CD8-positive, alpha-beta memory T cell (primary cell): ENCODE measurements at regions not wholly inside any gene's neighbourhood (a gene's known extent, or its start where the extent isn't known, plus 50 kb on each side); places are given as distances from the start of the nearest gene placed in this dataset.

Experiments
- CTCF ChIA-PET: fragments of 350-600 bp; sonication (Branson Sonifier 250); formaldehyde crosslinking; loops from one replicate; lab custom pipeline; 2021; ENCODE audit warnings: antibody characterized with exemption; lab: Charles Lee
- POLR2A ChIA-PET: fragments of 350-600 bp; sonication (Branson Sonifier 250); formaldehyde crosslinking; loops from one replicate; lab custom pipeline; 2021; ENCODE audit warnings: antibody characterized with exemption; lab: Charles Lee
- DNase-seq, 5 donors: peaks; one replicate each; pipeline versions ENCODE4 v3.0.0 to v3.0.0-alpha.2; 2020 to 2022; ENCODE audit warnings: mixed read lengths in 1 of 5
- H3K27ac ChIP-seq: one replicate; pipeline ENCODE4 v1.7.0; 2013; ENCODE audit warnings: low read depth, mild to moderate bottlenecking, low read length, moderate library complexity
- H3K27me3 ChIP-seq: 2 replicates; pipeline ENCODE4 v1.7.0; 2013; ENCODE audit warnings: low read length, mild to moderate bottlenecking; ENCODE audit not compliant: insufficient read depth, poor library complexity, severe bottlenecking
- H3K36me3 ChIP-seq: 2 replicates; pipeline ENCODE4 v1.7.0; 2013; ENCODE audit warnings: mild to moderate bottlenecking, low read length, moderate library complexity; ENCODE audit not compliant: insufficient read depth
- H3K4me1 ChIP-seq: 2 replicates; pipeline ENCODE4 v1.7.0; 2013; ENCODE audit warnings: mild to moderate bottlenecking, low read length, moderate library complexity; ENCODE audit not compliant: insufficient read depth
- H3K4me3 ChIP-seq: 2 replicates; pipeline ENCODE4 v1.7.0; 2013; ENCODE audit warnings: mild to moderate bottlenecking, low read length
- H3K9me3 ChIP-seq: 2 replicates; pipeline ENCODE4 v1.7.0; 2013; ENCODE audit warnings: mild to moderate bottlenecking, low read length
- H3K27ac Mint-ChIP-seq, 8 donors: one replicate each; pipeline ENCODE4 v1.8.0; 2020 to 2021; ENCODE audit warnings: mixed read lengths in 8 of 8, mild to moderate bottlenecking in 6 of 8, inconsistent platforms in 3 of 8, moderate library complexity in 3 of 8
- H3K27me3 Mint-ChIP-seq, 2 donors: one replicate each; pipeline ENCODE4 v1.8.0; 2020 to 2021; ENCODE audit warnings: mixed read lengths in 2 of 2, mild to moderate bottlenecking in 1 of 2, moderate library complexity in 1 of 2
- H3K36me3 Mint-ChIP-seq, 3 donors: one replicate each; pipeline ENCODE4 v1.8.0; 2020 to 2021; ENCODE audit warnings: mixed read lengths in 3 of 3, inconsistent platforms in 1 of 3, mild to moderate bottlenecking in 1 of 3
- H3K4me1 Mint-ChIP-seq, 3 donors: one replicate each; pipeline ENCODE4 v1.8.0; 2020 to 2021; ENCODE audit warnings: mixed read lengths in 3 of 3, inconsistent platforms in 1 of 3, mild to moderate bottlenecking in 1 of 3
- H3K4me3 Mint-ChIP-seq, 7 donors: one replicate each; pipeline ENCODE4 v1.8.0; 2020 to 2021; ENCODE audit warnings: mixed read lengths in 7 of 7, mild to moderate bottlenecking in 6 of 7, moderate library complexity in 4 of 7, inconsistent platforms in 2 of 7
- H3K9me3 Mint-ChIP-seq, 5 donors: one replicate each; pipeline ENCODE4 v1.8.0; 2020 to 2022; ENCODE audit warnings: mixed read lengths in 5 of 5, mild to moderate bottlenecking in 3 of 5, moderate library complexity in 2 of 5, inconsistent platforms in 1 of 5

- Mint-ChIP-seq H3K27me3 (no peaks in the 10 kb centered on the region), H3K4me1 (no peaks in the 10 kb centered on the region), H3K4me3 (no peak overlapping the region), H3K9me3 (peaks cover 0 to 13% (median 5%) of the 10 kb centered on the region in 5 donors), H3K36me3 (no peaks in the 10 kb centered on the region), H3K27ac (no peak overlapping the region)
- H3K27me3 ChIP-seq, result no peaks in the 10 kb centered on the region
- no peak overlapping the region for H3K27ac ChIP-seq
- no peaks in the 10 kb centered on the region for H3K36me3 ChIP-seq
- no peak for DNase-seq
- no peaks in the 10 kb centered on the region for H3K4me1 ChIP-seq
- ChIA-PET POLR2A (no interaction called here), CTCF (no interaction called here)
- no peak overlapping the region for H3K4me3 ChIP-seq
- no peaks in the 10 kb centered on the region for H3K9me3 ChIP-seq
These were observed 465.6 kb upstream of the IGFBP3 start for GRCh38 chr7:46386428-46387399.

GRCh38 chr7:46385662-46386309, 464.7 kb upstream of the IGFBP3 start:
- no peak overlapping the region for H3K4me3 Mint-ChIP-seq
- Histone ChIP-seq H3K36me3 (no peaks in the 10 kb centered on the region), H3K4me1 (no peaks in the 10 kb centered on the region), H3K27ac (no peak overlapping the region), H3K27me3 (no peaks in the 10 kb centered on the region), H3K9me3 (no peaks in the 10 kb centered on the region), H3K4me3 (no peak overlapping the region)
- no peaks in the 10 kb centered on the region for H3K36me3 Mint-ChIP-seq
- POLR2A ChIA-PET, result no interaction called here
- CTCF ChIA-PET, result no interaction called here
- H3K27me3 Mint-ChIP-seq, result no peaks in the 10 kb centered on the region
- no peak overlapping the region for H3K27ac Mint-ChIP-seq
- no peak for DNase-seq
- peaks cover 0 to 13% (median 7%) of the 10 kb centered on the region in 5 donors for H3K9me3 Mint-ChIP-seq
- no peaks in the 10 kb centered on the region for H3K4me1 Mint-ChIP-seq

GRCh38 chr7:46383605-46384004, 462.5 kb upstream of the IGFBP3 start:
- Mint-ChIP-seq H3K4me3 (no peak overlapping the region), H3K4me1 (no peaks in the 10 kb centered on the region), H3K36me3 (no peaks in the 10 kb centered on the region), H3K27me3 (no peaks in the 10 kb centered on the region), H3K27ac (no peak overlapping the region), H3K9me3 (peaks cover 0 to 8% (median 5%) of the 10 kb centered on the region in 5 donors)
- Histone ChIP-seq H3K27ac (no peak overlapping the region), H3K4me3 (no peak overlapping the region), H3K4me1 (no peaks in the 10 kb centered on the region), H3K36me3 (no peaks in the 10 kb centered on the region), H3K27me3 (no peaks in the 10 kb centered on the region), H3K9me3 (no peaks in the 10 kb centered on the region)
- ChIA-PET CTCF (no interaction called here), POLR2A (no interaction called here)
- DNase-seq, result no peak

GRCh38 chr7:46369933-46370654, 449.0 kb upstream of the IGFBP3 start:
- H3K27ac ChIP-seq, result no peak overlapping the region
- Mint-ChIP-seq H3K9me3 (peaks cover 0 to 11% (median 0%) of the 10 kb centered on the region in 5 donors), H3K4me3 (no peak overlapping the region), H3K4me1 (no peaks in the 10 kb centered on the region), H3K36me3 (no peaks in the 10 kb centered on the region), H3K27ac (no peak overlapping the region), H3K27me3 (no peaks in the 10 kb centered on the region)
- H3K36me3 ChIP-seq, result no peaks in the 10 kb centered on the region
- no peak for DNase-seq
- H3K4me3 ChIP-seq, result no peak overlapping the region
- CTCF ChIA-PET, result no interaction called here
- H3K4me1 ChIP-seq, result no peaks in the 10 kb centered on the region
- no peaks in the 10 kb centered on the region for H3K27me3 ChIP-seq
- H3K9me3 ChIP-seq, result no peaks in the 10 kb centered on the region
- POLR2A ChIA-PET, result no interaction called here

- Mint-ChIP-seq H3K27ac (no peak overlapping the region), H3K4me3 (no peak overlapping the region), H3K36me3 (no peaks in the 10 kb centered on the region), H3K4me1 (no peaks in the 10 kb centered on the region), H3K9me3 (peaks cover 0 to 11% (median 0%) of the 10 kb centered on the region in 5 donors), H3K27me3 (no peaks in the 10 kb centered on the region)
- H3K4me3 ChIP-seq, result no peak overlapping the region
- H3K4me1 ChIP-seq, result no peaks in the 10 kb centered on the region
- ChIA-PET CTCF (no interaction called here), POLR2A (no interaction called here)
- no peak overlapping the region for H3K27ac ChIP-seq
- no peaks in the 10 kb centered on the region for H3K9me3 ChIP-seq
- no peaks in the 10 kb centered on the region for H3K27me3 ChIP-seq
- DNase-seq, result no peak
- H3K36me3 ChIP-seq, result no peaks in the 10 kb centered on the region
These were observed 447.8 kb upstream of the IGFBP3 start for GRCh38 chr7:46368871-46369270.

GRCh38 chr7:46366526-46366925, 445.5 kb upstream of the IGFBP3 start:
- H3K4me3 Mint-ChIP-seq, result no peak overlapping the region
- H3K4me1 ChIP-seq, result no peaks in the 10 kb centered on the region
- no peak overlapping the region for H3K27ac Mint-ChIP-seq
- H3K36me3 ChIP-seq, result no peaks in the 10 kb centered on the region
- H3K4me1 Mint-ChIP-seq, result no peaks in the 10 kb centered on the region
- no peaks in the 10 kb centered on the region for H3K27me3 Mint-ChIP-seq
- H3K4me3 ChIP-seq, result no peak overlapping the region
- ChIA-PET CTCF (no interaction called here), POLR2A (no interaction called here)
- no peaks in the 10 kb centered on the region for H3K27me3 ChIP-seq
- H3K36me3 Mint-ChIP-seq, result no peaks in the 10 kb centered on the region
- no peak overlapping the region for H3K27ac ChIP-seq
- no peak for DNase-seq
- H3K9me3 ChIP-seq, result no peaks in the 10 kb centered on the region
- peaks cover 0 to 5% (median 0%) of the 10 kb centered on the region in 5 donors for H3K9me3 Mint-ChIP-seq

- Mint-ChIP-seq H3K27ac (no peak overlapping the region), H3K4me3 (no peak overlapping the region), H3K9me3 (peaks cover 0 to 5% (median 0%) of the 10 kb centered on the region in 5 donors), H3K4me1 (no peaks in the 10 kb centered on the region), H3K36me3 (no peaks in the 10 kb centered on the region), H3K27me3 (no peaks in the 10 kb centered on the region)
- H3K9me3 ChIP-seq, result no peaks in the 10 kb centered on the region
- no peaks in the 10 kb centered on the region for H3K27me3 ChIP-seq
- no peak overlapping the region for H3K4me3 ChIP-seq
- H3K27ac ChIP-seq, result no peak overlapping the region
- H3K4me1 ChIP-seq, result no peaks in the 10 kb centered on the region
- CTCF ChIA-PET, result no interaction called here
- H3K36me3 ChIP-seq, result no peaks in the 10 kb centered on the region
- POLR2A ChIA-PET, result no interaction called here
- no peak for DNase-seq
These were observed 442.6 kb upstream of the IGFBP3 start for GRCh38 chr7:46363688-46364087.

GRCh38 chr7:46360811-46361210, 439.7 kb upstream of the IGFBP3 start:
- H3K4me1 Mint-ChIP-seq, result no peaks in the 10 kb centered on the region
- Histone ChIP-seq H3K4me1 (no peaks in the 10 kb centered on the region), H3K4me3 (no peak overlapping the region), H3K36me3 (no peaks in the 10 kb centered on the region), H3K27me3 (no peaks in the 10 kb centered on the region), H3K9me3 (no peaks in the 10 kb centered on the region), H3K27ac (no peak overlapping the region)
- DNase-seq, result no peak
- H3K36me3 Mint-ChIP-seq, result no peaks in the 10 kb centered on the region
- CTCF ChIA-PET, result no interaction called here
- no peak overlapping the region for H3K27ac Mint-ChIP-seq
- peaks cover 0 to 2% (median 0%) of the 10 kb centered on the region in 5 donors for H3K9me3 Mint-ChIP-seq
- H3K27me3 Mint-ChIP-seq, result no peaks in the 10 kb centered on the region
- no peak overlapping the region for H3K4me3 Mint-ChIP-seq
- POLR2A ChIA-PET, result no interaction called here
